CD4-positive, alpha-beta memory T cell (primary cell): ENCODE measurements at regions not wholly inside any gene's neighbourhood (a gene's known extent, or its start where the extent isn't known, plus 50 kb on each side); places are given as distances from the start of the nearest gene placed in this dataset.

Experiments
- CTCF ChIA-PET: fragments of 350-600 bp; sonication (Branson Sonifier 250); formaldehyde crosslinking; loops from one replicate; lab custom pipeline; 2021; ENCODE audit warnings: inconsistent platforms; ENCODE audit not compliant: partially characterized antibody; lab: Charles Lee
- POLR2A ChIA-PET: fragments of 350-600 bp; sonication (Branson Sonifier 250); formaldehyde crosslinking; loops from one replicate; lab custom pipeline; 2021; ENCODE audit not compliant: partially characterized antibody; lab: Charles Lee
- DNase-seq, 5 donors: peaks; one replicate each; pipeline versions ENCODE4 v3.0.0 to v3.0.0-alpha.2; 2020 to 2022; ENCODE audit warnings: mixed read lengths in 1 of 5
- H3K27ac ChIP-seq: one replicate; pipeline ENCODE4 v1.7.0; 2013; ENCODE audit warnings: low read depth, low read length
- H3K27me3 ChIP-seq: 2 replicates; pipeline ENCODE4 v1.7.0; 2013; ENCODE audit warnings: mild to moderate bottlenecking, low read length, moderate library complexity; ENCODE audit not compliant: insufficient read depth
- H3K36me3 ChIP-seq: 2 replicates; pipeline ENCODE4 v1.7.0; 2013; ENCODE audit warnings: mild to moderate bottlenecking, low read length, moderate library complexity; ENCODE audit not compliant: insufficient read depth
- H3K4me1 ChIP-seq: 2 replicates; pipeline ENCODE4 v1.7.0; 2013; ENCODE audit warnings: mild to moderate bottlenecking, low read length, moderate library complexity; ENCODE audit not compliant: insufficient read depth
- H3K4me3 ChIP-seq, 2 donors: one replicate each; pipeline ENCODE4 v1.7.0; 2013; ENCODE audit warnings: low read length in 2 of 2, mild to moderate bottlenecking in 1 of 2
- H3K9me3 ChIP-seq, 2 donors: one replicate each; pipeline ENCODE4 v1.7.0; 2013; ENCODE audit warnings: low read length in 2 of 2, control low read depth in 1 of 2; ENCODE audit not compliant: control insufficient read depth in 1 of 2
- H3K27ac Mint-ChIP-seq, 7 donors: one replicate each; pipeline ENCODE4 v1.8.0; 2020 to 2021; ENCODE audit warnings: mixed read lengths in 7 of 7, mild to moderate bottlenecking in 6 of 7, inconsistent platforms in 3 of 7, moderate library complexity in 3 of 7
- H3K27me3 Mint-ChIP-seq, 2 donors: one replicate each; pipeline ENCODE4 v1.8.0; 2020 to 2021; ENCODE audit warnings: mixed read lengths in 2 of 2
- H3K36me3 Mint-ChIP-seq, 2 donors: one replicate each; pipeline ENCODE4 v1.8.0; 2020 to 2021; ENCODE audit warnings: mixed read lengths in 2 of 2, inconsistent platforms in 1 of 2, mild to moderate bottlenecking in 1 of 2
- H3K4me1 Mint-ChIP-seq, 4 donors: one replicate each; pipeline ENCODE4 v1.8.0; 2020 to 2021; ENCODE audit warnings: mixed read lengths in 4 of 4, mild to moderate bottlenecking in 1 of 4
- H3K4me3 Mint-ChIP-seq, 8 donors: one replicate each; pipeline ENCODE4 v1.8.0; 2020 to 2021; ENCODE audit warnings: mixed read lengths in 8 of 8, mild to moderate bottlenecking in 7 of 8, moderate library complexity in 6 of 8, inconsistent platforms in 3 of 8
- H3K9me3 Mint-ChIP-seq, 8 donors: one replicate each; pipeline ENCODE4 v1.8.0; 2020 to 2021; ENCODE audit warnings: mixed read lengths in 8 of 8, mild to moderate bottlenecking in 5 of 8, inconsistent platforms in 3 of 8, moderate library complexity in 1 of 8
- intact Hi-C: fragments of 100-400 bp; cut with micrococcal nuclease; formaldehyde crosslinking; loops from one replicate; pipeline ENCODE4 v1.15.1; 2023

- Histone ChIP-seq H3K27ac (no peak overlapping the region), H3K9me3 (no peaks in the 10 kb centered on the region), H3K36me3 (no peaks in the 10 kb centered on the region), H3K4me1 (no peaks in the 10 kb centered on the region), H3K27me3 (no peaks in the 10 kb centered on the region), H3K4me3 (no peak overlapping the region)
- H3K4me1 Mint-ChIP-seq = no peaks in the 10 kb centered on the region
- no peak for DNase-seq
- intact Hi-C loops = no loop called here
- POLR2A ChIA-PET = no interaction called here
- no peak overlapping the region for H3K27ac Mint-ChIP-seq
- H3K27me3 Mint-ChIP-seq = peaks cover 32 to 39% of the 10 kb centered on the region in 2 donors
- H3K4me3 Mint-ChIP-seq = no peak overlapping the region
- peaks cover 0 to 17% (median 0%) of the 10 kb centered on the region in 8 donors for H3K9me3 Mint-ChIP-seq
- H3K36me3 Mint-ChIP-seq = no peaks in the 10 kb centered on the region
- CTCF ChIA-PET = no interaction called here
These were observed 196.1 kb upstream of the PRKCQ start for GRCh38 chr10:6776170-6776569.

GRCh38 chr10:6774406-6774805 is 194.3 kb upstream of the PRKCQ start:
- intact Hi-C loops = no loop called here
- Histone ChIP-seq H3K4me1 (no peaks in the 10 kb centered on the region), H3K4me3 (no peak overlapping the region), H3K9me3 (no peaks in the 10 kb centered on the region), H3K27ac (no peak overlapping the region), H3K36me3 (no peaks in the 10 kb centered on the region), H3K27me3 (no peaks in the 10 kb centered on the region)
- H3K27ac Mint-ChIP-seq = no peak overlapping the region
- peaks cover 29 to 37% of the 10 kb centered on the region in 2 donors for H3K27me3 Mint-ChIP-seq
- H3K4me3 Mint-ChIP-seq = no peak overlapping the region
- POLR2A ChIA-PET = no interaction called here
- DNase-seq = no peak
- CTCF ChIA-PET = no interaction called here
- H3K9me3 Mint-ChIP-seq = peaks cover 0 to 22% (median 4%) of the 10 kb centered on the region in 8 donors
- no peaks in the 10 kb centered on the region for H3K36me3 Mint-ChIP-seq
- H3K4me1 Mint-ChIP-seq = no peaks in the 10 kb centered on the region

- no peaks in the 10 kb centered on the region for H3K4me1 Mint-ChIP-seq
- H3K27ac ChIP-seq = no peak overlapping the region
- CTCF ChIA-PET = no interaction called here
- DNase-seq = no peak
- no peak overlapping the region for H3K4me3 Mint-ChIP-seq
- H3K9me3 Mint-ChIP-seq = peaks cover 0 to 17% (median 4%) of the 10 kb centered on the region in 8 donors
- H3K27me3 ChIP-seq = no peaks in the 10 kb centered on the region
- H3K9me3 ChIP-seq = no peaks in the 10 kb centered on the region
- no peaks in the 10 kb centered on the region for H3K36me3 Mint-ChIP-seq
- no peak overlapping the region for H3K4me3 ChIP-seq
- peaks cover 23 to 30% of the 10 kb centered on the region in 2 donors for H3K27me3 Mint-ChIP-seq
- no peak overlapping the region for H3K27ac Mint-ChIP-seq
- intact Hi-C loops = no loop called here
- POLR2A ChIA-PET = no interaction called here
- no peaks in the 10 kb centered on the region for H3K4me1 ChIP-seq
- no peaks in the 10 kb centered on the region for H3K36me3 ChIP-seq
These were observed 191.3 kb upstream of the PRKCQ start for GRCh38 chr10:6771331-6771730.

GRCh38 chr10:6770846-6771245 is 190.8 kb upstream of the PRKCQ start:
- CTCF ChIA-PET = no interaction called here
- H3K4me3 Mint-ChIP-seq = no peak overlapping the region

GRCh38 chr10:6769704-6770417 is 189.8 kb upstream of the PRKCQ start:
- Mint-ChIP-seq H3K27me3 (peaks cover 22 to 26% of the 10 kb centered on the region in 2 donors), H3K36me3 (no peaks in the 10 kb centered on the region), H3K9me3 (peaks cover 0 to 17% (median 4%) of the 10 kb centered on the region in 8 donors), H3K4me3 (no peak overlapping the region), H3K27ac (no peak overlapping the region), H3K4me1 (no peaks in the 10 kb centered on the region)
- Histone ChIP-seq H3K4me1 (no peaks in the 10 kb centered on the region), H3K27me3 (peaks cover 2% of the 10 kb centered on the region), H3K36me3 (no peaks in the 10 kb centered on the region), H3K27ac (no peak overlapping the region), H3K4me3 (no peak overlapping the region), H3K9me3 (no peaks in the 10 kb centered on the region)
- ChIA-PET CTCF (no interaction called here), POLR2A (no interaction called here)
- no peak for DNase-seq
- intact Hi-C loops = no loop called here

More at GRCh38 chr10:6770846-6771245, 190.8 kb upstream of the PRKCQ start:
- H3K27ac Mint-ChIP-seq = no peak overlapping the region
- Histone ChIP-seq H3K4me1 (no peaks in the 10 kb centered on the region), H3K27me3 (no peaks in the 10 kb centered on the region), H3K27ac (no peak overlapping the region), H3K9me3 (no peaks in the 10 kb centered on the region), H3K4me3 (no peak overlapping the region), H3K36me3 (no peaks in the 10 kb centered on the region)
- no peak for DNase-seq
- H3K27me3 Mint-ChIP-seq = peaks cover 25 to 31% of the 10 kb centered on the region in 2 donors
- intact Hi-C loops = no loop called here
- POLR2A ChIA-PET = no interaction called here
- H3K9me3 Mint-ChIP-seq = peaks cover 0 to 17% (median 4%) of the 10 kb centered on the region in 8 donors
- H3K36me3 Mint-ChIP-seq = no peaks in the 10 kb centered on the region
- H3K4me1 Mint-ChIP-seq = no peaks in the 10 kb centered on the region

GRCh38 chr10:6766131-6766801 is 186.2 kb upstream of the PRKCQ start:
- Mint-ChIP-seq H3K36me3 (no peaks in the 10 kb centered on the region), H3K9me3 (peaks cover 0 to 10% (median 4%) of the 10 kb centered on the region in 8 donors), H3K27me3 (peaks cover 27 to 31% of the 10 kb centered on the region in 2 donors), H3K4me3 (no peak overlapping the region), H3K27ac (no peak overlapping the region), H3K4me1 (no peaks in the 10 kb centered on the region)
- H3K27ac ChIP-seq = no peak overlapping the region
- DNase-seq = no peak
- CTCF ChIA-PET = no interaction called here
- H3K4me1 ChIP-seq = no peaks in the 10 kb centered on the region
- H3K36me3 ChIP-seq = no peaks in the 10 kb centered on the region
- H3K4me3 ChIP-seq = no peak overlapping the region
- H3K27me3 ChIP-seq = peaks cover 2% of the 10 kb centered on the region
- POLR2A ChIA-PET = no interaction called here
- intact Hi-C loops = no loop called here
- no peaks in the 10 kb centered on the region for H3K9me3 ChIP-seq

- peaks cover 0 to 16% (median under 1%) of the 10 kb centered on the region in 8 donors for H3K9me3 Mint-ChIP-seq
- no peaks in the 10 kb centered on the region for H3K36me3 ChIP-seq
- no peak overlapping the region for H3K4me3 Mint-ChIP-seq
- no peaks in the 10 kb centered on the region for H3K9me3 ChIP-seq
- H3K36me3 Mint-ChIP-seq = no peaks in the 10 kb centered on the region
- no peak overlapping the region for H3K27ac Mint-ChIP-seq
- POLR2A ChIA-PET = no interaction called here
- H3K27me3 Mint-ChIP-seq = peaks cover 35 to 41% of the 10 kb centered on the region in 2 donors
- H3K4me3 ChIP-seq = no peak overlapping the region
- CTCF ChIA-PET = no interaction called here
- no peak for DNase-seq
- H3K4me1 Mint-ChIP-seq = no peaks in the 10 kb centered on the region
- H3K27ac ChIP-seq = no peak overlapping the region
- intact Hi-C loops = no loop called here
- H3K4me1 ChIP-seq = no peaks in the 10 kb centered on the region
- H3K27me3 ChIP-seq = peaks cover 2% of the 10 kb centered on the region
These were observed 183.3 kb upstream of the PRKCQ start for GRCh38 chr10:6763423-6763822.
